Left lung (tissue), 4 donors: ENCODE measurements at regions not wholly inside any gene's neighbourhood (a gene's known extent, or its start where the extent isn't known, plus 50 kb on each side); places are given as distances from the start of the nearest gene placed in this dataset.
"Not testable (repeated sequence)": the region's sequence is repeated elsewhere in the genome, so short reads cannot be mapped to it uniquely, and the experiment has no call there.

Source experiments
- ATAC-seq: fragments of 200-7000 bp; cut with Tn5 transposase; one replicate; pipeline ENCODE4 v1.9.1; 2020; ENCODE audit warnings: moderate library complexity
- DNase-seq, 4 donors: peaks; one replicate each; pipeline ENCODE4 v3.0.0-alpha.2; 2013 to 2020
- H3K27ac ChIP-seq, 2 donors: fragments of 200-600 bp; sonication (generic) in 1 of 2; one replicate each; pipeline versions ENCODE4 v1.5.0 to v1.8.0; 2020 to 2021
- H3K27me3 ChIP-seq, 2 donors: fragments of 200-600 bp; sonication (generic) in 1 of 2; one replicate each; pipeline versions ENCODE4 v1.5.0 to v1.8.0; 2020 to 2021
- H3K36me3 ChIP-seq, 2 donors: fragments of 200-600 bp; sonication (generic) in 1 of 2; one replicate each; pipeline versions ENCODE4 v1.5.0 to v1.8.0; 2020 to 2021
- H3K4me1 ChIP-seq, 2 donors: fragments of 200-600 bp; one replicate each; pipeline ENCODE4 v1.8.0; 2021
- H3K4me3 ChIP-seq, 2 donors: fragments of 200-600 bp; sonication (generic) in 1 of 2; one replicate each; pipeline versions ENCODE4 v1.5.0 to v1.8.0; 2020 to 2021; ENCODE audit warnings: mild to moderate bottlenecking in 1 of 2
- H3K9me3 ChIP-seq, 2 donors: fragments of 200-600 bp; sonication (generic) in 1 of 2; one replicate each; pipeline versions ENCODE4 v1.5.0 to v1.8.0; 2020 to 2021
- intact Hi-C, 2 donors: fragments of 100-400 bp; cut with DNase I; formaldehyde crosslinking; loops; one replicate each; pipeline versions ENCODE4 v1.11.2 to v1.14.2; 2022
- TF ChIP-seq, protein P1 (sequence below), 2 donors: fragments of 200-600 bp; sonication (generic) in 1 of 2; IDR thresholded peaks; one replicate each; pipeline versions ENCODE4 v1.5.0 to v1.8.0; 2021; ENCODE audit warnings: antibody characterized with exemption in 2 of 2
- donor health status: DM: no; HTN: yes; CAD: no.
- donor health status: DM: no; HTN: no; CAD: no.

DNA sequence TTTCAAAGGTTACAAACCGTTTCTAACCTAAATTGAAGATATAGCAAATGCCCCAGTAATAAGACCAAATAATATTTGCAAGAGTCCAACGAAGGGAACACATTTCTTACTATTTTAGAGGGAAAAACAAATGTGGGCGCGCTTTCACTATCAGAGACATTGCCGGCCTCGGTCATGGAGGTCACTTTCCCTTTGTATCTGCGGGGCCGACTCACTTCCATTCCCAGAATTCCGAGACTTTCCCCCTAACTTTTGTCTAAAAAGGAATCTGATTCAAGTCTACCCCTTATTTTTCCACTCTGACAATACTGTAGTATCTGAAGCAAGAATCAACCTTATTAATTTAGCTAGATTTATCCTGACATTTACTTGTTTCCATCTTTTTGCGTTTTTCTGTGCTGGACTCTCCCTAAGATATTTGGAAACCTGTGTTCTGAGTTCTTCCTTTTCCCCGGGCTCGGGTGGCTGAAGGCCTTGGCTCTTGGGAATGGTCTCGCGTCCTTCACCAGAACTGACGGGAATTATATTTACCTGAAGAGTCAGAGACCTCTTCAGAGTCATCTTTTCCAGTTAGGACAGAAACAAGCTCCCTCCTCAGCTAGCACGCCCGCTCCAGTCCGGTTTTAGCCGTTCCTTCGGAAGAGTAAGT lies 71.8 kb upstream of the ZNF184 start:
- no peak overlapping the region for H3K4me3 ChIP-seq
- no peaks in the 10 kb centered on the region for H3K4me1 ChIP-seq
- no peak for DNase-seq
- TF ChIP-seq, protein P1, sequence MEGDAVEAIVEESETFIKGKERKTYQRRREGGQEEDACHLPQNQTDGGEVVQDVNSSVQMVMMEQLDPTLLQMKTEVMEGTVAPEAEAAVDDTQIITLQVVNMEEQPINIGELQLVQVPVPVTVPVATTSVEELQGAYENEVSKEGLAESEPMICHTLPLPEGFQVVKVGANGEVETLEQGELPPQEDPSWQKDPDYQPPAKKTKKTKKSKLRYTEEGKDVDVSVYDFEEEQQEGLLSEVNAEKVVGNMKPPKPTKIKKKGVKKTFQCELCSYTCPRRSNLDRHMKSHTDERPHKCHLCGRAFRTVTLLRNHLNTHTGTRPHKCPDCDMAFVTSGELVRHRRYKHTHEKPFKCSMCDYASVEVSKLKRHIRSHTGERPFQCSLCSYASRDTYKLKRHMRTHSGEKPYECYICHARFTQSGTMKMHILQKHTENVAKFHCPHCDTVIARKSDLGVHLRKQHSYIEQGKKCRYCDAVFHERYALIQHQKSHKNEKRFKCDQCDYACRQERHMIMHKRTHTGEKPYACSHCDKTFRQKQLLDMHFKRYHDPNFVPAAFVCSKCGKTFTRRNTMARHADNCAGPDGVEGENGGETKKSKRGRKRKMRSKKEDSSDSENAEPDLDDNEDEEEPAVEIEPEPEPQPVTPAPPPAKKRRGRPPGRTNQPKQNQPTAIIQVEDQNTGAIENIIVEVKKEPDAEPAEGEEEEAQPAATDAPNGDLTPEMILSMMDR (IDR thresholded peaks at IDR 0.05) = no peak
- peaks cover 63 to 100% of the 10 kb centered on the region in 2 donors for H3K27me3 ChIP-seq
- no peak overlapping the region for H3K27ac ChIP-seq
- H3K36me3 ChIP-seq = no peaks in the 10 kb centered on the region
- intact Hi-C loops = no loop called here
- H3K9me3 ChIP-seq = peaks cover 0 to 2% of the 10 kb centered on the region in 2 donors
- no peak for ATAC-seq

DNA sequence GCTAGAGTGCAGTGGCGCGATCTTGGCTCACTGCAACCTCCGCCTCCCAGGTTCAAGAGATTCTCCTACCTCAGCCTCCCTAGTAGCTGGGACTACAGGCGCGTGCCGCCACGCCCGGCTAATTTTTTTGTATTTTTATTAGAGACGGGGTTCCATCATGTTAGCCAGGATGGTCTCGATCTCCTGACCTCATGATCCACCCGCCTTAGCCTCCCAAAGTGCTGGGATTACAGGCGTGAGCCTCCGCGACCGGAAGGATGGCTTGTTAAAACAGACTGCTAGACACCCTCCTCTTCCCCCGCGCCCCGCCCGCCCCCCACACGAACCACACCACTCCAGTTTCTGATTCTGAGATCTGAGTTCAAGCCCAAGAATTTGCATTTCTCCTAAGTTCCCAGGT lies 71.2 kb upstream of the ZNF184 start:
- H3K9me3 ChIP-seq, H3K36me3 ChIP-seq, DNase-seq, ATAC-seq, H3K27ac ChIP-seq, H3K4me1 ChIP-seq, H3K4me3 ChIP-seq, intact Hi-C loops: not testable (repeated sequence)
- H3K27me3 ChIP-seq = peaks cover 65 to 100% of the 10 kb centered on the region in 2 donors

DNA sequence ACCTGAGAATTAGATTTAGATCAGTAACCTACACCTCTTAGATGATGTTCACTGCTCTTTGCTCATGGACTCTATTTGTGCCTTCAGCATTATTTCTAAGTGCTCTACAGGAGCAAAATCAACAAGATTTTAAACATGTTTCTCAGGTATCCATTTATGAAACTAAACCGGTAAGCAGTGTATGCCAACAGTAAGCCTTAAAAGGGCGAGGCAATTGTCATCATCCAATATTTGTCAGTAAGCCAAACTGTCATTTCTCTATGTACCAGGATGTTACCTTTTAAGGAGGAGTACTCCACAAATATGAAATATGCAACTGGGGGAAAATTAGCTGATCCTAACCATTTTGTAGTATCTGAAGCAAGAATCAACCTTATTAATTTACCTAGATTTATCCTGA lies 69.6 kb upstream of the ZNF184 start:
- ATAC-seq (no peak), DNase-seq (no peak)
- TF ChIP-seq, protein P1 (IDR thresholded peaks at IDR 0.05) = no peak
- H3K36me3 ChIP-seq = no peaks in the 10 kb centered on the region
- H3K27me3 ChIP-seq = peaks cover 49 to 100% of the 10 kb centered on the region in 2 donors
- H3K27ac ChIP-seq = no peak overlapping the region
- H3K4me1 ChIP-seq = no peaks in the 10 kb centered on the region
- H3K9me3 ChIP-seq = peaks cover 0 to 2% of the 10 kb centered on the region in 2 donors
- intact Hi-C loops = no loop called here
- H3K4me3 ChIP-seq = no peak overlapping the region

DNA sequence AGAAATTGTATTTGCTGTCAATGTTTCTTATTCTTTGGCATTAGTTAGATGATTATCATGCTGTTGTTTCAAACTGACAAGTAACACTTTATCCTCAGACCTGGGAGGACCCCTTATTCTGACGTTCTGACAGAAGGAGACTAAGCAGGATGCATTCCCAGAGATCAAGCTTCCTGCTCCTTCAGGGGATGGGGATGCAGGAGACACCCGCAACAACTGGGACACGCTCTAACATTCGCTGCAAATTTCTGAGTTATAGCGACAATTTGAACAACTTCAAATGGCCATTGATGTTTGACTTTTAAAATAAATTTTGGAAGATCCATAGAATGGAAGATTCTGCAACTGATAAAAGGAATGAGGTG lies 69.0 kb upstream of the ZNF184 start:
- ATAC-seq (no peak), DNase-seq (no peak)
- Histone ChIP-seq H3K27me3 (peaks cover 43 to 100% of the 10 kb centered on the region in 2 donors), H3K27ac (no peak overlapping the region), H3K4me3 (no peak overlapping the region), H3K9me3 (peaks cover 0 to 2% of the 10 kb centered on the region in 2 donors), H3K36me3 (no peaks in the 10 kb centered on the region), H3K4me1 (no peaks in the 10 kb centered on the region)
- intact Hi-C loops = no loop called here
- TF ChIP-seq, protein P1 (IDR thresholded peaks at IDR 0.05) = no peak

DNA sequence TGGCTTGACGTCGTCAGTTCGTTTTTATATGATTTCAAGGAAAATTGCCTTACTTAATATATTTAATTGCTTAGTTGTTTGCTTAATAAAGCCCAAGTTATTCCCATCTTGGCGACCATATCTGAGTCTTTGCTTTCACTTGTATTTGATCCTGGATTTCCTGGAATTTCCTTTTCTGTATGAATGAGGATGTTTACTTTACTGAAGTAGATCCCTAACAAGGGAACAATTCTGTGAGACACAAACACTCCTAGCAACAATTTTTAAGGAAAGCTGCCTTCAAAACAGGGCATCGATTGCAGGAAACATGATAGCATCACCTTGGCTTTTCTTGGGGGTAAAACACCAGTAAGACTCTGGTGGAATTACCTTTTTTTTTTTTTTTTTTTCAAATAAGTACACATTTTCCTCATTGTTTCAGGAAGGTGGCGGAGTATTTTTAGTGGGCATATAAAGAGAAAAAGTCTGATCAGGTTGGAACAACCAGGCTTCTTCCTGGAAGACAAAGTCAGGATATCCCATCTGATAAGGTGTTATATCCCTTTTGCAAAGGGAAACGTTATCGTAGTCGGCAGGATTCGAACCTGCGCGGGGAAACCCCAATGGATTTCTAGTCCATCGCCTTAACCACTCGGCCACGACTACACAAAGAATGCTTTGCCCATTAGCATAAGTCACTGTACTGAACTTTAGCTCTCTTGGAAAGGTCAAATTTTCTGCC lies 68.5 kb upstream of the ZNF184 start:
- Histone ChIP-seq H3K27me3 (peaks cover 38 to 100% of the 10 kb centered on the region in 2 donors), H3K4me1 (no peaks in the 10 kb centered on the region), H3K27ac (no peak overlapping the region), H3K4me3 (no peak overlapping the region), H3K36me3 (no peaks in the 10 kb centered on the region), H3K9me3 (peaks cover 0 to 2% of the 10 kb centered on the region in 2 donors)
- TF ChIP-seq, protein P1 (IDR thresholded peaks at IDR 0.05) = no peak
- no peak for DNase-seq
- intact Hi-C loops = no loop called here
- ATAC-seq = no peak
